ENCODE measurements at regions not wholly inside any gene's neighbourhood (a gene's known extent, or its start where the extent isn't known, plus 50 kb on each side); places are given as distances from the start of the nearest gene placed in this dataset.
A peak's percentile ranks its signal among the peaks of the same experiment; 100 is the strongest.

DNA sequence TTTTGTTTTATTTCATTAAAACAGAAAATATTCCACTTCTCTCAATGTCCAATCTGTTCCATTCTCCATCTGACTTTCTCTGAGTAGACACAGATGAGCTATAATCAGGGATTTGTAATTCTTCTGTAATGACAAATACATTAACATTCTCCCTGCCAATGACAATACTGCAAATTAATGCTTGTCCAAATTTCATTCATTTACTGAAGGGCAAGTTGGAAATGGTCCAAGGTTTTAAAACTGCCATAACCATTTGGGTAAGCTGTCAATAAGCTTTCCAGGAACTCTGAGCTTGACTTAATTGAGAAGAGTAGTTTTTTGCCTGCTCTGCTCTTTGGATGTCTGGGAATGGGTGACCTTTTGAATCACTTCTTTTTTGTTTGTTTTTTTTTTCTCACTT is 253.5 kb downstream of the DMRTA1 start:
- no peak for DNase-seq (ENCODE audit: low spot score)
- Mint-ChIP-seq H3K27me3 (ENCODE audit: insufficient read depth, low read depth) (no peaks in the 10 kb centered on the region), H3K27ac (no peak overlapping the region), H3K36me3 (no peaks in the 10 kb centered on the region), H3K4me1 (peaks cover 3% of the 10 kb centered on the region), H3K4me3 (no peak overlapping the region), H3K9me3 (no peaks in the 10 kb centered on the region)
- Histone ChIP-seq H3K4me3 (no peak overlapping the region), H3K27ac (no peak overlapping the region), H3K9ac (no peak overlapping the region), H3K9me3 (ENCODE audit: low read depth) (no peaks in the 10 kb centered on the region), H3K79me2 (ENCODE audit: low read depth) (no peaks in the 10 kb centered on the region), H3K27me3 (no peaks in the 10 kb centered on the region), H3K36me3 (no peaks in the 10 kb centered on the region), H3K4me2 (no peak overlapping the region), H2AFZ (replicated peaks) (no peak overlapping the region), H4K20me1 (ENCODE audit: low read depth) (no peaks in the 10 kb centered on the region), H3F3A (ENCODE audit: low read depth) (no peaks in the 10 kb centered on the region), H3K4me1 (no peaks in the 10 kb centered on the region)
- TF ChIP-seq, protein P1, sequence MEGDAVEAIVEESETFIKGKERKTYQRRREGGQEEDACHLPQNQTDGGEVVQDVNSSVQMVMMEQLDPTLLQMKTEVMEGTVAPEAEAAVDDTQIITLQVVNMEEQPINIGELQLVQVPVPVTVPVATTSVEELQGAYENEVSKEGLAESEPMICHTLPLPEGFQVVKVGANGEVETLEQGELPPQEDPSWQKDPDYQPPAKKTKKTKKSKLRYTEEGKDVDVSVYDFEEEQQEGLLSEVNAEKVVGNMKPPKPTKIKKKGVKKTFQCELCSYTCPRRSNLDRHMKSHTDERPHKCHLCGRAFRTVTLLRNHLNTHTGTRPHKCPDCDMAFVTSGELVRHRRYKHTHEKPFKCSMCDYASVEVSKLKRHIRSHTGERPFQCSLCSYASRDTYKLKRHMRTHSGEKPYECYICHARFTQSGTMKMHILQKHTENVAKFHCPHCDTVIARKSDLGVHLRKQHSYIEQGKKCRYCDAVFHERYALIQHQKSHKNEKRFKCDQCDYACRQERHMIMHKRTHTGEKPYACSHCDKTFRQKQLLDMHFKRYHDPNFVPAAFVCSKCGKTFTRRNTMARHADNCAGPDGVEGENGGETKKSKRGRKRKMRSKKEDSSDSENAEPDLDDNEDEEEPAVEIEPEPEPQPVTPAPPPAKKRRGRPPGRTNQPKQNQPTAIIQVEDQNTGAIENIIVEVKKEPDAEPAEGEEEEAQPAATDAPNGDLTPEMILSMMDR (IDR thresholded peaks at IDR 0.05), result no peak
- TF ChIP-seq EZH2phosphoT487 (IDR thresholded peaks at IDR 0.05) (no peak), EZH2 (IDR thresholded peaks at IDR 0.05) (no peak)

DNA sequence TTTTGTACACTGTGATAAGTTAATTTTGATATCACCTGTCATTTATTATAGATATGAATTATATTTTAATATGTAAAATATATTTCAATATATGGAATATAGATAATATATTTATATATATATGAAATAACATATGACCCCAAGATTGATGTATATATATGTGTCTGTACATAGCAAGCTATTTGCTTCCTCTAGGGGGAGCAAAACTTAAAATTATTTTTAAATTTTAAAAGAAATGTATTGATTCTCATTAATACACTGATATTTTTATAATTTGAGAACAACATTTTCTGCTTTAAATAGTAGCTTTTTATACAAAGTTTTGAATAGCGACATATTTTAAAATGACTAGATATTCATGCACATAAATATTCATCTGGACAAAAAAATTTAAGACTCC is 272.0 kb downstream of the DMRTA1 start:
- TF ChIP-seq, protein P1 (IDR thresholded peaks at IDR 0.05), result peak; percentile 44
- TF ChIP-seq EZH2phosphoT487 (IDR thresholded peaks at IDR 0.05), result no peak
- no peak overlapping the region for H3K9ac ChIP-seq
- Mint-ChIP-seq H3K36me3 (peaks cover 2% of the 10 kb centered on the region), H3K27me3 (ENCODE audit: insufficient read depth, low read depth) (no peaks in the 10 kb centered on the region), H3K4me3 (no peak overlapping the region), H3K27ac (no peak overlapping the region), H3K4me1 (no peaks in the 10 kb centered on the region), H3K9me3 (peaks cover 4% of the 10 kb centered on the region)
- no peaks in the 10 kb centered on the region for H3K9me3 ChIP-seq (ENCODE audit: low read depth)
- no peaks in the 10 kb centered on the region for H3K4me1 ChIP-seq
- no peaks in the 10 kb centered on the region for H3K27me3 ChIP-seq
- DNase-seq (ENCODE audit: low spot score), result no peak
- H3K36me3 ChIP-seq, result no peaks in the 10 kb centered on the region
- no peak overlapping the region for H3K4me2 ChIP-seq
- H2AFZ ChIP-seq (replicated peaks), result no peak overlapping the region
- H3K79me2 ChIP-seq (ENCODE audit: low read depth), result no peaks in the 10 kb centered on the region
- H3F3A ChIP-seq (ENCODE audit: low read depth), result no peaks in the 10 kb centered on the region
- H4K20me1 ChIP-seq (ENCODE audit: low read depth), result no peaks in the 10 kb centered on the region
- no peak overlapping the region for H3K27ac ChIP-seq
- no peak overlapping the region for H3K4me3 ChIP-seq

DNA sequence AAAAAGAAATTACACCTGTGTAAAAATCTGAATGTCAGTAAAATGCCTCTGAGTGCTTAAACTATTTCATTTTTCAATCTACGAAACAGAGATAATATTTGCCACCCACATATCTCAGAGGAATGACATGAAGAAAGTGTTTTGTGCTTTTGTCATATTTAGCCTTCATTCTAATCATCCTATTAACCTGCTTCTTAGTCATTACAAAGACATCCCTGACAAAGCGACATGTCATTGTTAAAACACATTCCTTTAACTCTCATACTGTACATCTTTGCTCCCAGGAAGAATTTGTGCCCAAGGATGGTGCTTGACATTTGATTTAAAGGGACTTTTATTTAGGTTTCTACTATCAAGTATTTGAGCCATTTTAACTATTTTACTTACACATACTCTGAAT is 275.9 kb downstream of the DMRTA1 start:
- H4K20me1 ChIP-seq (ENCODE audit: low read depth), result no peaks in the 10 kb centered on the region
- TF ChIP-seq EZH2phosphoT487 (IDR thresholded peaks at IDR 0.05), result no peak
- TF ChIP-seq, protein P1 (IDR thresholded peaks at IDR 0.05), result no peak
- TF ChIP-seq EZH2 (IDR thresholded peaks at IDR 0.05), result no peak
- H3F3A ChIP-seq (ENCODE audit: low read depth), result no peaks in the 10 kb centered on the region
- peaks cover 2% of the 10 kb centered on the region for H3K36me3 Mint-ChIP-seq
- no peak overlapping the region for H3K4me3 ChIP-seq
- H3K4me3 Mint-ChIP-seq, result no peak overlapping the region
- no peaks in the 10 kb centered on the region for H3K9me3 Mint-ChIP-seq
- no peak overlapping the region for H3K27ac ChIP-seq
- no peaks in the 10 kb centered on the region for H3K4me1 Mint-ChIP-seq
- no peak overlapping the region for H3K9ac ChIP-seq
- no peaks in the 10 kb centered on the region for H3K79me2 ChIP-seq (ENCODE audit: low read depth)
- no peaks in the 10 kb centered on the region for H3K36me3 ChIP-seq
- H3K27ac Mint-ChIP-seq, result no peak overlapping the region
- H2AFZ ChIP-seq (replicated peaks), result no peak overlapping the region
- no peak for DNase-seq (ENCODE audit: low spot score)
- no peaks in the 10 kb centered on the region for H3K9me3 ChIP-seq (ENCODE audit: low read depth)
- H3K27me3 ChIP-seq, result no peaks in the 10 kb centered on the region
- H3K27me3 Mint-ChIP-seq (ENCODE audit: insufficient read depth, low read depth), result no peaks in the 10 kb centered on the region
- H3K4me2 ChIP-seq, result no peak overlapping the region
- H3K4me1 ChIP-seq, result no peaks in the 10 kb centered on the region

DNA sequence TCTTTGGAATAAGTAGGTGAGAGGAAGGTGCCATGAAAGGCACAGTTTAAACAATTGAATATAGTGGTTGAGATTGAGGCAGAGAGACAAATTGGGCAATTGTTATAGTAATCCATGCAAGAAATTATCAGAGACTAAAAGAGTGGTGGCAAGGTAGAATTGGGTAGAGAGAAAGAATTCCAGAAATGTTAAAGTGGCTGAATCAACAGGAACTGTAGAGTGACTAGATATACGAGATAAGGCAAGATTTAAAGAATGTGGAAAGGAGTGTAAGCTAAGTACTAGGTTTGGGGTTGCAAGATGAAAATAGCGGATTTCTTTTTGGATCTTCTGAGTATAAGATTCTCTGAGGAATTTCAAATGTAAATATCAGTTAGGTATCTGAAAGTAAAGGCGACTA is 285.2 kb downstream of the DMRTA1 start:
- Mint-ChIP-seq H3K4me3 (no peak overlapping the region), H3K27me3 (ENCODE audit: insufficient read depth, low read depth) (no peaks in the 10 kb centered on the region), H3K27ac (no peak overlapping the region), H3K36me3 (no peaks in the 10 kb centered on the region), H3K9me3 (no peaks in the 10 kb centered on the region), H3K4me1 (no peaks in the 10 kb centered on the region)
- H3F3A ChIP-seq (ENCODE audit: low read depth), result no peaks in the 10 kb centered on the region
- no peak for DNase-seq (ENCODE audit: low spot score)
- no peak overlapping the region for H3K4me2 ChIP-seq
- TF ChIP-seq EZH2 (IDR thresholded peaks at IDR 0.05) (no peak), EZH2phosphoT487 (IDR thresholded peaks at IDR 0.05) (no peak)
- TF ChIP-seq, protein P1 (IDR thresholded peaks at IDR 0.05), result no peak
- H3K4me3 ChIP-seq, result no peak overlapping the region
- no peaks in the 10 kb centered on the region for H3K79me2 ChIP-seq (ENCODE audit: low read depth)
- H3K27me3 ChIP-seq, result no peaks in the 10 kb centered on the region
- no peak overlapping the region for H3K9ac ChIP-seq
- no peaks in the 10 kb centered on the region for H3K4me1 ChIP-seq
- no peaks in the 10 kb centered on the region for H3K36me3 ChIP-seq
- no peak overlapping the region for H2AFZ ChIP-seq (replicated peaks)
- no peaks in the 10 kb centered on the region for H4K20me1 ChIP-seq (ENCODE audit: low read depth)
- H3K9me3 ChIP-seq (ENCODE audit: low read depth), result no peaks in the 10 kb centered on the region
- no peak overlapping the region for H3K27ac ChIP-seq

Data from neural progenitor cell (in vitro differentiated cells).